OCI-LY1 (cell line): ENCODE measurements at regions not wholly inside any gene's neighbourhood (a gene's known extent, or its start where the extent isn't known, plus 50 kb on each side); places are given as distances from the start of the nearest gene placed in this dataset.
"Not testable (repeated sequence)": the region's sequence is repeated elsewhere in the genome, so short reads cannot be mapped to it uniquely, and the experiment has no call there.

Source experiments
- EZH2 ChIP-seq: fragments of 200-600 bp; sonication (generic), shearing (Covaris generic); IDR thresholded peaks from 2 replicates; pipeline ENCODE4 v1.8.0; 2017; ENCODE audit warnings: borderline replicate concordance, mixed run types, mild to moderate bottlenecking, antibody characterized with exemption, low read length, moderate library complexity, mixed read lengths
- TF ChIP-seq, protein P1 (sequence below): fragments of 200-600 bp; sonication (generic), shearing (Covaris generic); IDR thresholded peaks from 2 replicates; pipeline ENCODE4 v1.5.1; 2017; ENCODE audit warnings: mild to moderate bottlenecking, antibody characterized with exemption, low read length, moderate library complexity, mixed read lengths

DNA sequence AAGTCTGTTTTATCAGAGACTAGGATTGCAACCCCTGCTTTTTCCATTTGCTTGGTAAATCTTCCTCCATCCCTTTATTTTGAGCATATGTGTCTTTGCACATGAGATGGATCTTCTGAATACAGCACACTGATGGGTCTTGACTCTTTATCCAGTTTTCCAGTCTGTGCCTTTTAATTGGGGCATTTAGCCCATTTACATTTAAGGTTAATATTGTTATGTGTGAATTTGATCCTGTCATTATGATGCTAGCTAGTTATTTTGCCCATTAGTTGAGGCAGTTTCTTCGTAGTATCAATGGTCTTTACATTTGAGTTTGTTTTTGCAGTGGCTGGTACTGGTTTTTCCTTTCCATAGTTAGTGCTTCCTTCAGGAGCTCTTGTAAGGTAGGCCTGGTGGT, 120.6 kb upstream of the TNP1 start:
- not testable (repeated sequence) for TF ChIP-seq EZH2
- TF ChIP-seq, protein P1, sequence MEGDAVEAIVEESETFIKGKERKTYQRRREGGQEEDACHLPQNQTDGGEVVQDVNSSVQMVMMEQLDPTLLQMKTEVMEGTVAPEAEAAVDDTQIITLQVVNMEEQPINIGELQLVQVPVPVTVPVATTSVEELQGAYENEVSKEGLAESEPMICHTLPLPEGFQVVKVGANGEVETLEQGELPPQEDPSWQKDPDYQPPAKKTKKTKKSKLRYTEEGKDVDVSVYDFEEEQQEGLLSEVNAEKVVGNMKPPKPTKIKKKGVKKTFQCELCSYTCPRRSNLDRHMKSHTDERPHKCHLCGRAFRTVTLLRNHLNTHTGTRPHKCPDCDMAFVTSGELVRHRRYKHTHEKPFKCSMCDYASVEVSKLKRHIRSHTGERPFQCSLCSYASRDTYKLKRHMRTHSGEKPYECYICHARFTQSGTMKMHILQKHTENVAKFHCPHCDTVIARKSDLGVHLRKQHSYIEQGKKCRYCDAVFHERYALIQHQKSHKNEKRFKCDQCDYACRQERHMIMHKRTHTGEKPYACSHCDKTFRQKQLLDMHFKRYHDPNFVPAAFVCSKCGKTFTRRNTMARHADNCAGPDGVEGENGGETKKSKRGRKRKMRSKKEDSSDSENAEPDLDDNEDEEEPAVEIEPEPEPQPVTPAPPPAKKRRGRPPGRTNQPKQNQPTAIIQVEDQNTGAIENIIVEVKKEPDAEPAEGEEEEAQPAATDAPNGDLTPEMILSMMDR, result not testable (repeated sequence)
